Activated CD4-positive, alpha-beta memory T cell treated with anti-CD3 and anti-CD28 coated beads for 36 hours (primary cell): ENCODE measurements at regions not wholly inside any gene's neighbourhood (a gene's known extent, or its start where the extent isn't known, plus 50 kb on each side); places are given as distances from the start of the nearest gene placed in this dataset.
"Not testable (repeated sequence)": the region's sequence is repeated elsewhere in the genome, so short reads cannot be mapped to it uniquely, and the experiment has no call there.

Experiments
- CTCF ChIA-PET: fragments of 350-600 bp; sonication (Branson Sonifier 250); formaldehyde crosslinking; loops from one replicate; lab custom pipeline; 2021; ENCODE audit warnings: antibody characterized with exemption, inconsistent platforms; lab: Charles Lee
- POLR2A ChIA-PET: fragments of 350-600 bp; sonication (Branson Sonifier 250); formaldehyde crosslinking; loops from one replicate; lab custom pipeline; 2021; ENCODE audit warnings: antibody characterized with exemption; lab: Charles Lee
- DNase-seq: peaks from one replicate; pipeline ENCODE4 v3.0.0-alpha.2; 2020
- H3K27ac Mint-ChIP-seq: one replicate; pipeline ENCODE4 v1.8.0; 2021; ENCODE audit warnings: mixed read lengths
- H3K27me3 Mint-ChIP-seq: one replicate; pipeline ENCODE4 v1.8.0; 2021; ENCODE audit warnings: mixed read lengths
- H3K36me3 Mint-ChIP-seq: one replicate; pipeline ENCODE4 v1.8.0; 2021; ENCODE audit warnings: mixed read lengths
- H3K4me1 Mint-ChIP-seq: one replicate; pipeline ENCODE4 v1.8.0; 2021; ENCODE audit warnings: low read depth, mixed read lengths
- H3K4me3 Mint-ChIP-seq: one replicate; pipeline ENCODE4 v1.8.0; 2021; ENCODE audit warnings: mild to moderate bottlenecking, mixed read lengths
- H3K9me3 Mint-ChIP-seq: one replicate; pipeline ENCODE4 v1.8.0; 2021; ENCODE audit warnings: mixed read lengths
- intact Hi-C: fragments of 100-400 bp; cut with micrococcal nuclease; formaldehyde crosslinking; loops from one replicate; pipeline ENCODE4 v1.15.1; 2023

DNA sequence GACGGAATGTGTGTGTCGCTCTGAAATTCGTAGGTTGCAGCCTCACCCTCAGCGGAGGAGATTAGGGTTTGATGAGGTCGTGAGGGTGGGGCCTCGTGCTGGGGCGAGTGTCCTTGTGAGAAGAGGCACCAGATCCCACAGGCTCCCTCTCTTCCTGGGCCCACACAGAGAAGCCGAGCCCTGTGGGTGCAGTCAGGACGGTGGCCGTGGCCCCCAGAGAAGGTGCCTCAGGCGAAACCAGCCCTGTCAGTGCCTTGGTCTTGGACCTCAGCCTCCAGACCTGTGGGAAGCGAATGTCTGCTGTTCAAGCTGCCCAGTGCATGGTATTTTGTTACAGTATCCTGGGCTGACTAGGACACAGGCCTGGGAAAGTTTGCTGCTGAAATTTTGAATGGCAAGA is 108.0 kb upstream of the ALKAL2 start:
- peaks cover 20% of the 10 kb centered on the region for H3K4me1 Mint-ChIP-seq
- intact Hi-C loops = no loop called here
- peaks cover 3% of the 10 kb centered on the region for H3K27me3 Mint-ChIP-seq
- H3K9me3 Mint-ChIP-seq = no peaks in the 10 kb centered on the region
- ChIA-PET POLR2A (no interaction called here), CTCF (no interaction called here)
- no peaks in the 10 kb centered on the region for H3K36me3 Mint-ChIP-seq
- H3K27ac Mint-ChIP-seq = no peak overlapping the region
- no peak for DNase-seq
- H3K4me3 Mint-ChIP-seq = no peak overlapping the region

DNA sequence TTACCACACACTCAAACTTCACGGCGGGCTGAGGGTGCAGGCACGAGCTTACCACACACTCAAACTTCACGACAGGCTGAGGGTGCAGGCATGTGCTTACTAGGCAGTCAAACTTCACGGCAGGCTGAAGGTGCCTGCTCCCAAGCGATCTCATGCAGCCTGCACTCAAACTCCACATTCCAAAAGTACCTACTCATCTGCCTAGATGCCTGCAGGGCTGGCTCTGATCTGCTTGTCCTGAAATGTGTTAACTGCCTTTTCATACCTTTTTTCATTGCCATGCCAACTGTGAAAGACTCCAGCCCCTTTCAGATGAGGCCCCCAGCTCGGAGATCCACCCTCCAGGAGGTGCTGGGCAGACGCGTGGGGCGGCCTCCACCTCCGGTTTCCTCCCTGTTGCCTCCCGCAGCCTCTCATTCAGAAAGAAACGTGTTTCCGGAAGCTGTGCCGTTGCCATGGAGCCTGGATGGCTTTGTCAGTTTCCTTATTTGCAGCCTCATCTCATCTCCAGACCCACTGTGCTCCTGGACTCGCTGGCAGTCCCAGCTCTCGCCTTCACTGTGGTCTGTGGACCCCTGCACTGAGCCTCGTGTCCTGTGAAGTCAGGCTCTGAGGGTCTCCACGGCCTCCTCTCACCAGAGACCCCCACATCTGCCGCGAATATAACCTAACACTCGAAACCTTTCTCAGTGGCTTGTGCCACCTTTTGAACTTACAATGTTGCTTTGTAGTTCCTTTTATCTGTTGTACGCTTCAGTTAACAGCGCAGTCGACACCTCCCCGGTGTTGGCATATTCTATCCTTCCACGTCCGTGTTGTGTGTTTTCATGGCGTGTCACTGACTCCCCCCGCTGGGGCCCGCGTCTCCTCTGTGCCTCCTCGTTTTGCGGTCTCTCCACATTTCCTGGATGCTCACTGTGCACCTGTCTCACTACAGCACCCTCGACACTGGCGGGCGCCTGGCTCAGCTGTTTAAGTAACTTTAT is 106.1 kb upstream of the ALKAL2 start:
- peak; percentile 84 for DNase-seq
- CTCF ChIA-PET = interaction anchor here (1.0 kb wide), 1 partner anchor 44 kb away, joined by 3 read pairs; no protein-coding TSS in a partner anchor
- peaks cover 20% of the 10 kb centered on the region for H3K4me1 Mint-ChIP-seq
- POLR2A ChIA-PET = interaction anchor here (0.6 kb wide), 1 partner anchor 76 kb away, joined by 4 read pairs; no protein-coding TSS in a partner anchor
- H3K27me3 Mint-ChIP-seq = peaks cover 3% of the 10 kb centered on the region
- peak overlapping the region; percentile 79 for H3K27ac Mint-ChIP-seq
- intact Hi-C loops = no loop called here
- H3K4me3 Mint-ChIP-seq = peak overlapping the region; percentile 70
- peaks cover 2% of the 10 kb centered on the region for H3K9me3 Mint-ChIP-seq
- no peaks in the 10 kb centered on the region for H3K36me3 Mint-ChIP-seq

DNA sequence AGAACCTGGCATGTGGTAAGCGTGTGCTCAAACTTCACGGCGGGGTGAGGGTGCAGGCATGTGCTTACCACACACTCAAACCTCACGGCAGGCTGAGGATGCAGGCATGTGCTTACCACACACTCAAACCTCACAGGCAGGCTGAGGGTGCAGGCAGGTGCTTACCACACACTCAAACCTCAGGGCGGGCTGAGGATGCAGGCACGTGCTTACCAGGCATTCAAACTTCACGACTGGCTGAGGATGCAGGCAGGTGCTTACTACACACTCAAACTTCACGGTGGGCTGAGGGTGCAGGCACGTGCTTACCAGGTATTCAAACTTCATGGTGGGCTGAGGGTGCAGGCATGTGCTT is 105.0 kb upstream of the ALKAL2 start:
- Mint-ChIP-seq H3K4me1 (peaks cover 20% of the 10 kb centered on the region), H3K27ac (no peak overlapping the region), H3K36me3 (no peaks in the 10 kb centered on the region), H3K27me3 (peaks cover 3% of the 10 kb centered on the region), H3K4me3 (no peak overlapping the region), H3K9me3 (peaks cover 4% of the 10 kb centered on the region)
- DNase-seq = no peak
- ChIA-PET CTCF (no interaction called here), POLR2A (no interaction called here)
- intact Hi-C loops = no loop called here

DNA sequence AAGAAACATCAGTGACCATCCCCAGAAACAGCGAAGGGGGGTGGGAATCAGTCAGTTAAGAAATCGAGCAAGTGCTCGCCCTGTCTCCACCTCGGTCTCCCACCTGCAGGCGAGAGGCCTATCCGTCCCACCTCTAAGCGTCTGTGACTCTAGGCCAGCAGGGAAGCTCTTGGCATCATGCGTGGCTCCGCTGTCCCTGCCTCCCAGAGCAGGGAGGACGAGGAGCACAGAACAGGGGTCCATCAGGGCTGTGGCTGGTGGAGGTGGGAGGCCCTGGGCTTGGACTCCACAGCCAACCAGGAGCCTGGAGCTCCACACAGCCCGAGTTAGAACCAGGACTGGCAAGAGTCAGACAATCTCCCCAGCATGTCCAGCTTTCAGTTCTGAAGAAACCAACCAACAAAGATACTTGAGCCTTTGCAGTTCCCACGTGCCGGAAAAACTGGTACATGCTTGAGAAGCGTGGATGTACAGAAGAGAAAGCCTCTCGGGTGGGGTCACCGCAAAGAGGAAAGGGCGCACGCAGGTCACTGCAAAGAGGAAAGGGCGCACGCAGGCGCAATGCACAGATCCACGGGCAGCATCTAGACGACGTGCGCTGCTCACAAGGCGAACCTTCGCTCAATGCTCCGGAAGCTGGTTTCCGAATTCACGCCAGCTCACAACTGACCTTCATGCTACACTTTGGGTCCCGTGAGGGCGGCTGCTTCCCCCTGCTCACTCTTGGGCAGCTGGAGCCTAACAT is 104.5 kb upstream of the ALKAL2 start:
- peaks cover 3% of the 10 kb centered on the region for H3K27me3 Mint-ChIP-seq

DNA sequence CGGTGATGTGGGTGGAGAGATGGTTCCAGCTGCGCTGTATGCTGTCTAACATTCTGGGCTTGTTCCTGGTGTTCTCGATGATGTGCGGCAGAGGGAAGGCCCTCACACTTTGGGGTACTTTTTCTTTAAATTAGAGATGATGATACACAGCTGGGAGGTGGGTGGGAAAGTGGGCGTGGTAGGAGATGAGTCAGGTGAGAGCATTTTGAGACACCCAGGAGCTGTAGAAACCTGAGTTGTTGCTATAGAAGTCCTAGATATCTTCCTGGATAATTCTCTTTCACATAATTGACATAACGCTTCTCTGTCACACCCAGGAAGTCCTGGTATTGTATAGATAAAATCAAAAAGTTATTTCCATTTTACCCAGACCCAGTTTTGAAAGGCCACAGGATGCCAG is 103.8 kb upstream of the ALKAL2 start:
- H3K4me3 Mint-ChIP-seq = no peak overlapping the region

More for the DNA sequence above, 104.5 kb upstream of the ALKAL2 start:
- H3K4me1 Mint-ChIP-seq = peaks cover 20% of the 10 kb centered on the region
- POLR2A ChIA-PET = interaction anchor here (0.5 kb wide), 1 partner anchor 67 kb away, joined by 3 read pairs; no protein-coding TSS in a partner anchor
- H3K36me3 Mint-ChIP-seq = no peaks in the 10 kb centered on the region
- CTCF ChIA-PET = no interaction called here
- intact Hi-C loops = no loop called here
- no peak for DNase-seq
- H3K27ac Mint-ChIP-seq = no peak overlapping the region
- H3K9me3 Mint-ChIP-seq = peaks cover 4% of the 10 kb centered on the region
- no peak overlapping the region for H3K4me3 Mint-ChIP-seq

DNA sequence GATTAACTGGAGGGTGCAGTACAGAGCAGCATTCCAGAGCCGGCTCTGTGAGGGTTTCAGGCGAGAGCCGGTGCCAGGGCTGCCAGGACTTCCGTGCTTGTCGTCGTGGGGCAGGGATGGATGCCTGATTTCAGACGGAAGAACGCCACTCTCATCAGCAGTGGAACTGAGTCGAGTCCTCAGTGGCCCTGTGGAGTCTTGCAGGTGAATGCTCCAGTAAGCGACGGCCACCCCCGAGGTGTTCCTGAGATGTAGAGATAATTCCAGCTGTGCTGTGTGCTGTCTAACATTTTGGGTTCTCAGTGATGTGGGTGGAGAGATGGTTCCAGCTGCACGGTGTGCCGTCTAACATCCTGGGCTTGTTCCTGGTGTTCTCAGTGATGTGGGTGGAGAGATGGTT is 103.1 kb upstream of the ALKAL2 start:
- no peaks in the 10 kb centered on the region for H3K36me3 Mint-ChIP-seq
- H3K4me1 Mint-ChIP-seq = peaks cover 20% of the 10 kb centered on the region
- no peak overlapping the region for H3K27ac Mint-ChIP-seq
- CTCF ChIA-PET = no interaction called here
- peaks cover 3% of the 10 kb centered on the region for H3K27me3 Mint-ChIP-seq
- intact Hi-C loops = no loop called here
- POLR2A ChIA-PET = no interaction called here
- H3K9me3 Mint-ChIP-seq = peaks cover 4% of the 10 kb centered on the region
- no peak overlapping the region for H3K4me3 Mint-ChIP-seq
- DNase-seq = no peak

More for the DNA sequence above, 103.8 kb upstream of the ALKAL2 start:
- Mint-ChIP-seq H3K27me3 (peaks cover 3% of the 10 kb centered on the region), H3K9me3 (peaks cover 4% of the 10 kb centered on the region), H3K27ac (no peak overlapping the region), H3K4me1 (peaks cover 20% of the 10 kb centered on the region), H3K36me3 (no peaks in the 10 kb centered on the region)
- intact Hi-C loops = no loop called here
- ChIA-PET POLR2A (interaction anchor here (0.7 kb wide), 1 partner anchor 282 kb away, joined by 3 read pairs; no protein-coding TSS in a partner anchor), CTCF (no interaction called here)
- no peak for DNase-seq

DNA sequence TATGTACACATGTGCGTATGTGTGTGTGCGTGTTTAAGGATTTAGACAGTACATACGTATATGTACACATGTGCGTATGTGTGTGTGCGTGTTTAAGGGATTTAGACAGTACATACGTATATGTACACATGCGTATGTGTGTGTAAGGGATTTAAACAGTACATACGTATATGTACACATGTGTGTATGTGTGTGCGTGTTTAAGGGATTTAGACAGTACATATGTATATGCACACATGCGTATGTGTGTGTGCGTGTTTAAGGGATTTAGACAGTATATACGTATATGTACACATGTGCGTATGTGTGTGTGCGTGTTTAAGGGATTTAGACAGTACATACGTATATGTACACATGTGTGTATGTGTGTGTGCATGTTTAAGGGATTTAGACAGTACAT is 102.1 kb upstream of the ALKAL2 start:
- H3K27ac Mint-ChIP-seq, DNase-seq, H3K36me3 Mint-ChIP-seq, POLR2A ChIA-PET, CTCF ChIA-PET, H3K4me3 Mint-ChIP-seq, H3K27me3 Mint-ChIP-seq, H3K9me3 Mint-ChIP-seq, intact Hi-C loops: not testable (repeated sequence)
- peaks cover 18% of the 10 kb centered on the region for H3K4me1 Mint-ChIP-seq

DNA sequence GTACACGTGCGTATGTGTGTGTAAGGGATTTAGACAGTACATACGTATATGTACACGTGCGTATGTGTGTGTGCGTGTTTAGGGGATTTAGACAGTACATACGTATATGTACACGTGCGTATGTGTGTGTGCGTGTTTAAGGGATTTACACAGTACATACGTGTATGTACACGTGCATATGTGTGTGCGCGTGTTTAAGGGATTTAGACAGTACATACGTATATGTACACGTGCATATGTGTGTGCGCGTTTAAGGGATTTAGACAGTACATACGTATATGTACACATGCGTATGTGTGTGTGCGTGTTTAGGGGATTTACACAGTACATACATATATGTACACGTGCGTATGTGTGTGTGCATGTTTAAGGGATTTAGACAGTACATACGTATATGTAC is 100.9 kb upstream of the ALKAL2 start:
- intact Hi-C loops, POLR2A ChIA-PET, H3K9me3 Mint-ChIP-seq, H3K36me3 Mint-ChIP-seq, H3K4me3 Mint-ChIP-seq, CTCF ChIA-PET, H3K27me3 Mint-ChIP-seq, H3K27ac Mint-ChIP-seq, DNase-seq, H3K4me1 Mint-ChIP-seq: not testable (repeated sequence)

DNA sequence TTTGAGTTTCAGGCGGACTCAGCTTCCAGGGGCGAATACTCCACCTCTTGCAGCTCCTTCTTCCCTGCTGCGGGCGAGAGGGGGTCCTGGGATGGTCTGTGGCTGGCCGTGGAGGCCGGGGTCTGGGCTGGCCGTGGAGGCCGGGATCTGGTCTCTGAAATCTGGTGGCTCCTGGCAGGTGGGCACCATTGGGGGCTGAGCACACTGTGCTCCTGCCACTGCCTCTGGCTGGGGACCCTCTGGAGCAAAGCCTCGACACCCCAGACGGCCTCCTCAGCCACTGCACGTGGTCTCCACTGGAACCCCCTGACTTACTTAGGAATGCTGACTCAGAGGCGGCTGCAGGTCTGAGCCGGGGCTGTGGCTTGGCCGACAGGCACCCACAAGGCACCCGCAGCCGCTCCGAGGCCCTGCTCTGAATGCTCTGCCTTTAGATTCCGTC is 100.1 kb upstream of the ALKAL2 start:
- intact Hi-C loops = no loop called here
- Mint-ChIP-seq H3K27me3 (peaks cover under 1% of the 10 kb centered on the region), H3K4me1 (peaks cover 2% of the 10 kb centered on the region), H3K9me3 (peaks cover 4% of the 10 kb centered on the region), H3K4me3 (no peak overlapping the region), H3K36me3 (no peaks in the 10 kb centered on the region), H3K27ac (no peak overlapping the region)
- CTCF ChIA-PET = no interaction called here
- DNase-seq = no peak
- POLR2A ChIA-PET = no interaction called here

DNA sequence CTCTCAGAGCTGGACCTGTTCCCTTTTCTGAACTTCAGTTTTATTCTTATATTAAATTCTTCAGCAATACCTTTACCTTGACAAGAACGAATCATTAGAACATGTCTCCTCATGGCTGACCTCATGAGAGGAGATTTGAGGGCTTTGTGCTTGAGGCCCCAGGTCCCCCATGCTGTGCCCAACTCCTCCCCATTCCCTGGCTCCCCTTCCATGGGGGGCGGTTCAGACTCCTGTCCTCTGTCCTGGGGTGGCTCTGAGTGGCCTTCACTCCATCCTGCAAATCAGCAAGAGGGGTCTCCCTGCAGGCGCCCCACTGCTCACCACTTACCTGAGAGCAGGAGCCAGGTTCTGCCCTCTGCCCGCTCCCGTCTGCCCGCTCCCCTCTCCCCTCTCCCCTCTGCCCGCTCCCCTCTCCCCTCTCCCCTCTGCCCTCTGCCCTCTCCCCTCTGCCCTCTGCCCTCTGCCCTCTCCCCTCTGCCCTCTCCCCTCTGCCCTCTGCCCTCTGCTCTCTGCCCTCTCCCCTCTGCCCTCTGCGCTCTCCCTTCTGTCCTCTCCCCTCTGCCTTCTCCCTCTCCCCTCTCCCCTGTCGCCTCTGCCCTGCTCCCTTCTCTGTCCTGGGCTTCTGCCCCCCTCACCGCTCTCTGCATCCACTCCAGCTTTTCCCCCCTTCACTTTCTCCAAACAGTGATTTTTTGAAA is 98.7 kb upstream of the ALKAL2 start:
- CTCF ChIA-PET = no interaction called here
- intact Hi-C loops = no loop called here
- Mint-ChIP-seq H3K4me3 (no peak overlapping the region), H3K4me1 (no peaks in the 10 kb centered on the region), H3K9me3 (peaks cover 4% of the 10 kb centered on the region), H3K36me3 (no peaks in the 10 kb centered on the region), H3K27me3 (peaks cover 2% of the 10 kb centered on the region), H3K27ac (no peak overlapping the region)
- DNase-seq = no peak
- POLR2A ChIA-PET = no interaction called here

DNA sequence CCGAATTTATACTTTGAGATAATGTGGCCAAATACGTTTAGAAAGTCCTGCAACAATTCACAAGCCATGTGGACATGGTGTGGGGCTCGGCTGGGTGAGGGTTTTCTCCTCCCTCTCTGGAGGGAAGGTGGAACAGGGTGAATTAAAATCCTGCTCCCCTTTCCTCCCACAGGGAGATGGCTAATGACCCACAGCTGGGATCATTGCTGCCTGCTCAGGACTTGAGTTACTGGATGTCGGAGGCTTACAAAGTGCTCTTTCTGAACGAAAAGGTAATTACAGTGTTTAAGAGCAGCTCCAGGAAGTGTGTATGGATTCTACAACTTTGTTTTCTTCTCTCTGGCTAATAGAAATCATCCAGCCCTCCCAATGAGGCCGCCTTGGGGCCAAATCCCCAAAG is 97.9 kb upstream of the ALKAL2 start:
- no peaks in the 10 kb centered on the region for H3K4me1 Mint-ChIP-seq
- peaks cover 4% of the 10 kb centered on the region for H3K9me3 Mint-ChIP-seq
- H3K27ac Mint-ChIP-seq = no peak overlapping the region
- ChIA-PET POLR2A (no interaction called here), CTCF (no interaction called here)
- no peak overlapping the region for H3K4me3 Mint-ChIP-seq
- peaks cover 4% of the 10 kb centered on the region for H3K27me3 Mint-ChIP-seq
- DNase-seq = no peak
- no peaks in the 10 kb centered on the region for H3K36me3 Mint-ChIP-seq
- intact Hi-C loops = no loop called here

DNA sequence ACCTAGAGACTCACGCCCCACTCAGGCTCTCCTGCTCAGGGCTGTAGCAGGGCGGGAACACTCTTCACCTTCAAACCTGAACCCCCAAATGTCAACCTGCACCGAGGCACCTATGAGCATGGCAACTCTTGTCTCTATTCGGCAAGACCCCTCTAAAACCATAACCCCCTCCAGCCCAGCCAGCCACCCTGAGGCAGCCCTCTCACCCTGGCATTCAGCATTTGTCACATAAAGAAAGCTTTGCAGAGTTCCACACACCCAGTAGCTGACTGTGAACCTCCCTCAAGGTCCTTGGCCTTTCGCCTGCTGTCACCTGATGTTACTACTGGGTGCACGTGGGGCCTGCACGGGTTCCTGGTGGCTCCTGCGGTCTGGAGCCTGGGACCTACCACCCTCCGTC is 97.2 kb upstream of the ALKAL2 start:
- Mint-ChIP-seq H3K36me3 (no peaks in the 10 kb centered on the region), H3K4me3 (no peak overlapping the region), H3K4me1 (no peaks in the 10 kb centered on the region), H3K27me3 (peaks cover 4% of the 10 kb centered on the region), H3K27ac (no peak overlapping the region), H3K9me3 (peaks cover 4% of the 10 kb centered on the region)
- DNase-seq = no peak
- ChIA-PET POLR2A (no interaction called here), CTCF (no interaction called here)
- intact Hi-C loops = no loop called here
